ENCODE measurements at regions not wholly inside any gene's neighbourhood (a gene's known extent, or its start where the extent isn't known, plus 50 kb on each side); places are given as distances from the start of the nearest gene placed in this dataset.

- TF ChIP-seq EZH2 (IDR thresholded peaks at IDR 0.05) = no peak
- no peak for TF ChIP-seq CTCF (IDR thresholded peaks at IDR 0.05)
Observed at GRCh38 chr4:22287631-22288030, 228.2 kb downstream of the ADGRA3 start.

All from neural progenitor cell (in vitro differentiated cells).